ENCODE measurements at regions not wholly inside any gene's neighbourhood (a gene's known extent, or its start where the extent isn't known, plus 50 kb on each side); places are given as distances from the start of the nearest gene placed in this dataset.

DNA sequence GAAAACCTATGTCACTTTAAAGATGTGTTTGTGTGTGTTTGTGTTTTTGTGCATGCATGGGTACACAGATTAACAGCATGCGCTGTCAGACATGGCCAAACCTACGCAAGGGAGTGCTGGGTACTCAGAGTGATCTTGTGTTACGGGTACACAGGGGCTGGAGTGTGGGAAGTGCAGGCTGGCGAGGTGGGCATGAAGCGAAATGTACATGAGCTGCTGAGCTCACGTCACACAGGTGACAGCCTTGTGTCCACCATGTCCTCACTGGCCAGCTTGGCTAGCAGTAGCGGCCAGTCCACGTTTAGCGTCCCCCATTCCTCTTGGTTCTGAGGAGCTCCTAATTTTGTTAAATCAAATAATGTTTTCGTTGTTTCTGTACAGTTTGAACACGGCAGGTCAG is 979.7 kb upstream of the TMEM132C start:
- POLR2A ChIA-PET: no interaction called here
- no peak overlapping the region for H3K4me3 Mint-ChIP-seq
- CTCF ChIA-PET: no interaction called here

DNA sequence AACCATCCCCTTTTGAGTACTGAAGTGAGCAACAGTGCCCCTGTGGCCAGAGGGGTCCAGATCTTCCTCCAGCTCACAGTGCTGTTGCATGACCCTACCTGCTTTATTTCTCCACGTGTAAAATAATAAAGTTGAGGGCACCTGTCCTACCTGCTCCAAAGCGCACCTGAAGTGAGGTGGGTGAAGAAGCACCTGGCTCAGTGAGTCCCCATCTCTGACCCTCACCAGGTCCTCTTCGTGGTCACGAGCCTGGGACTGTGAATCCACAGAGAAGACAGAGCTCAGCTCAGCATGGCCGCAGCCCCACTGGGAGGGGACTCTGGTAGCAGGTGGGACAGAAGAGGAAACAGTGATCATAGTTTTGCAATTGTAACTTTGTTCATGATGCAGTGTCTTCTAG is 976.7 kb upstream of the TMEM132C start:
- TF ChIP-seq GRHL2 (CRISPR knock-in tag; IDR thresholded peaks at IDR 0.05; ENCODE audit: insufficient replicate concordance, severe bottlenecking): no peak
- TF ChIP-seq, protein P1, sequence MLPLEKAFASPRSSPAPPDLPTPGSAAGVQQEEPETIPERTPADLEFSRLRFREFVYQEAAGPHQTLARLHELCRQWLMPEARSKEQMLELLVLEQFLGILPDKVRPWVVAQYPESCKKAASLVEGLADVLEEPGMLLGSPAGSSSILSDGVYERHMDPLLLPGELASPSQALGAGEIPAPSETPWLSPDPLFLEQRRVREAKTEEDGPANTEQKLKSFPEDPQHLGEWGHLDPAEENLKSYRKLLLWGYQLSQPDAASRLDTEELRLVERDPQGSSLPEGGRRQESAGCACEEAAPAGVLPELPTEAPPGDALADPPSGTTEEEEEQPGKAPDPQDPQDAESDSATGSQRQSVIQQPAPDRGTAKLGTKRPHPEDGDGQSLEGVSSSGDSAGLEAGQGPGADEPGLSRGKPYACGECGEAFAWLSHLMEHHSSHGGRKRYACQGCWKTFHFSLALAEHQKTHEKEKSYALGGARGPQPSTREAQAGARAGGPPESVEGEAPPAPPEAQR (CRISPR knock-in tag; IDR thresholded peaks at IDR 0.05): no peak
- TF ChIP-seq, protein P2, sequence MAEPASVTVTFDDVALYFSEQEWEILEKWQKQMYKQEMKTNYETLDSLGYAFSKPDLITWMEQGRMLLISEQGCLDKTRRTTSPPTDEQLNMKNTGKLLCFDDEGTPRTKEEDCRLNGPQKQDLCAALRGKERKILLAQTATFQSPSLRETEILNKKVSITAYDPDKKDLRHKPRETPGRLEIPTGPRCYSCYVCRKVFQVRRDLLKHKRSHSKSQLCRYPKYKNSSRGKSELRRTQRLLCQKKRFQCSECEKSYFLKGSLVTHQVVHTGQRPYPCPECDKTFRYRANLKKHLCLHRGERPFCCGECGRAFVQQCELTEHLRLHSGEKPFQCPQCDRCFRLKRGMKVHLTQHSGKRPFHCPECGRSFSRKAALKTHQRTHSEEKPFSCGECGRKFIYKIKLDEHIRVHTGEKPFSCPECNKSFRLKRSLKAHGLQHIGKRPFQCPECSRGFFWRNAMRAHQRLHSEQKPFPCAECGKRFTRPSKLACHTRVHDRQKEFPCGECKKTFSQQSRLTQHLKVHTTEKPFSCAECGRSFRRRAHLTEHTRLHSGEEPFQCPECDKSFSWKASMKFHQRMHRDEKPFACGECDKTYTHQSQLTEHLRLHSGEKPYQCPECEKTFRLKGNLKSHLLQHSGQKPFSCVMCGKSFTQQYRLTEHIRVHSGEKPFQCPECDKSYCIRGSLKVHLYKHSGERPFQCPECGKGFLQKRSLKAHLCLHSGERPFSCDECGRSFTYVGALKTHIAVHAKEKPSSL (CRISPR knock-in tag; conservative IDR thresholded peaks at IDR 0.05): no peak
- TF ChIP-seq, protein P3, sequence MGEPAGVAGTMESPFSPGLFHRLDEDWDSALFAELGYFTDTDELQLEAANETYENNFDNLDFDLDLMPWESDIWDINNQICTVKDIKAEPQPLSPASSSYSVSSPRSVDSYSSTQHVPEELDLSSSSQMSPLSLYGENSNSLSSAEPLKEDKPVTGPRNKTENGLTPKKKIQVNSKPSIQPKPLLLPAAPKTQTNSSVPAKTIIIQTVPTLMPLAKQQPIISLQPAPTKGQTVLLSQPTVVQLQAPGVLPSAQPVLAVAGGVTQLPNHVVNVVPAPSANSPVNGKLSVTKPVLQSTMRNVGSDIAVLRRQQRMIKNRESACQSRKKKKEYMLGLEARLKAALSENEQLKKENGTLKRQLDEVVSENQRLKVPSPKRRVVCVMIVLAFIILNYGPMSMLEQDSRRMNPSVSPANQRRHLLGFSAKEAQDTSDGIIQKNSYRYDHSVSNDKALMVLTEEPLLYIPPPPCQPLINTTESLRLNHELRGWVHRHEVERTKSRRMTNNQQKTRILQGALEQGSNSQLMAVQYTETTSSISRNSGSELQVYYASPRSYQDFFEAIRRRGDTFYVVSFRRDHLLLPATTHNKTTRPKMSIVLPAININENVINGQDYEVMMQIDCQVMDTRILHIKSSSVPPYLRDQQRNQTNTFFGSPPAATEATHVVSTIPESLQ (CRISPR knock-in tag; IDR thresholded peaks at IDR 0.05): no peak
- TF ChIP-seq ZNF121 (CRISPR knock-in tag; IDR thresholded peaks at IDR 0.05): no peak
- no peak for TF ChIP-seq CREB1 (CRISPR knock-in tag; IDR thresholded peaks at IDR 0.05)
- TF ChIP-seq ZNF423 (CRISPR knock-in tag; IDR thresholded peaks at IDR 0.05): no peak
- no peak for TF ChIP-seq GTF2I (CRISPR knock-in tag; conservative IDR thresholded peaks at IDR 0.05)
- TF ChIP-seq SMAD3 (CRISPR knock-in tag; IDR thresholded peaks at IDR 0.05; ENCODE audit: borderline replicate concordance): no peak
- TF ChIP-seq SOX15 (CRISPR knock-in tag; IDR thresholded peaks at IDR 0.05): no peak
- Mint-ChIP-seq H3K4me3 (no peak overlapping the region), H3K27me3 (ENCODE audit: low read depth) (no peaks in the 10 kb centered on the region; the same call in 1 of the 2 replicates), H3K4me1 (no peaks in the 10 kb centered on the region), H3K27ac (no peak overlapping the region), H3K36me3 (peaks cover 55% of the 10 kb centered on the region), H3K9me3 (peaks cover 57% of the 10 kb centered on the region)
- CTCF ChIA-PET: no interaction called here
- no peak for ATAC-seq
- no peak for DNase-seq (ENCODE audit: low spot score)
- POLR2A ChIA-PET: no interaction called here

More for the DNA sequence above, 979.7 kb upstream of the TMEM132C start:
- DNase-seq (ENCODE audit: low spot score) (no peak), ATAC-seq (no peak)
- Mint-ChIP-seq H3K27ac (no peak overlapping the region), H3K9me3 (peaks cover 58% of the 10 kb centered on the region), H3K36me3 (peaks cover 53% of the 10 kb centered on the region), H3K27me3 (ENCODE audit: low read depth) (peaks cover 7% of the 10 kb centered on the region; the same call in 1 of the 2 replicates), H3K4me1 (no peaks in the 10 kb centered on the region)
- no peak for TF ChIP-seq ETV6 (CRISPR knock-in tag; IDR thresholded peaks at IDR 0.05)
- TF ChIP-seq, protein P4, sequence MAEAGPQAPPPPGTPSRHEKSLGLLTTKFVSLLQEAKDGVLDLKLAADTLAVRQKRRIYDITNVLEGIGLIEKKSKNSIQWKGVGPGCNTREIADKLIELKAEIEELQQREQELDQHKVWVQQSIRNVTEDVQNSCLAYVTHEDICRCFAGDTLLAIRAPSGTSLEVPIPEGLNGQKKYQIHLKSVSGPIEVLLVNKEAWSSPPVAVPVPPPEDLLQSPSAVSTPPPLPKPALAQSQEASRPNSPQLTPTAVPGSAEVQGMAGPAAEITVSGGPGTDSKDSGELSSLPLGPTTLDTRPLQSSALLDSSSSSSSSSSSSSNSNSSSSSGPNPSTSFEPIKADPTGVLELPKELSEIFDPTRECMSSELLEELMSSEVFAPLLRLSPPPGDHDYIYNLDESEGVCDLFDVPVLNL (CRISPR knock-in tag; IDR thresholded peaks at IDR 0.05; ENCODE audit: borderline replicate concordance, low read depth): no peak

DNA sequence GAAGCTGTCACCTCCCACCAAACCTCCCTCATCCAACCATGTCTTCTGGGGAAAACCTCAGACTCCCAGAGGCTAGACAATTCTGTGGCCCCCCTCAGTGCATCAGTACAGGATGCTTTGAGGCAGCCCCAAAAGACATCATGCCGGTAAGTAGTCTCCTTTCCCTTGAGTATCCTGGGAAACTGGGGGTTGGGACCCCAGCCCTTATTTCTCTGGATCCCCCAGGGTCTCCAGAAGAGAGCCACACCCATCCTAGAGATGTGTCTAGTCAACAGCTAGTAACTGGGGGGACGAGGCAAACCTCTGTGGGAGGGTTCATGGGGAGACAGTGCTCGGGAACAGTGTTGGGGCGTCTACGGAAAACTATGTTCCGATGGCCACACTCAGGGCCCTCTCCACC is 974.2 kb upstream of the TMEM132C start:
- CTCF ChIA-PET: interaction anchor here (0.6 to 1.1 kb wide), 8 partner anchors 9 to 393 kb away, joined by 3 to 9 read pairs (median 3); no protein-coding TSS in a partner anchor
- no peaks in the 10 kb centered on the region for H3K4me1 Mint-ChIP-seq
- H3K9me3 Mint-ChIP-seq: peaks cover 70% of the 10 kb centered on the region
- no peak for ATAC-seq
- POLR2A ChIA-PET: no interaction called here
- H3K27ac Mint-ChIP-seq: no peak overlapping the region
- H3K36me3 Mint-ChIP-seq: peaks cover 63% of the 10 kb centered on the region
- peaks cover 4% of the 10 kb centered on the region; the same call in 1 of the 2 replicates for H3K27me3 Mint-ChIP-seq (ENCODE audit: low read depth)
- H3K4me3 Mint-ChIP-seq: no peak overlapping the region
- DNase-seq (ENCODE audit: low spot score): no peak
- TF ChIP-seq IRF2 (CRISPR knock-in tag; IDR thresholded peaks at IDR 0.05; ENCODE audit: borderline replicate concordance, low read depth) (no peak), NR2C2 (CRISPR knock-in tag; IDR thresholded peaks at IDR 0.05) (no peak), ZBTB21 (CRISPR knock-in tag; IDR thresholded peaks at IDR 0.05; ENCODE audit: borderline replicate concordance) (no peak), ELF4 (CRISPR knock-in tag; IDR thresholded peaks at IDR 0.05; ENCODE audit: low read depth) (no peak), JAZF1 (CRISPR knock-in tag; IDR thresholded peaks at IDR 0.05) (no peak), SMAD3 (CRISPR knock-in tag; IDR thresholded peaks at IDR 0.05; ENCODE audit: borderline replicate concordance) (no peak), ETV6 (CRISPR knock-in tag; IDR thresholded peaks at IDR 0.05) (no peak), KAT7 (CRISPR knock-in tag; IDR thresholded peaks at IDR 0.05; ENCODE audit: borderline replicate concordance) (no peak), TP53 (CRISPR knock-in tag; IDR thresholded peaks at IDR 0.05) (no peak), ZNF396 (CRISPR knock-in tag; IDR thresholded peaks at IDR 0.05; ENCODE audit: borderline replicate concordance) (no peak), RELA (CRISPR knock-in tag; IDR thresholded peaks at IDR 0.05; ENCODE audit: borderline replicate concordance) (no peak), TCF7 (CRISPR knock-in tag; IDR thresholded peaks at IDR 0.05; ENCODE audit: low read depth) (no peak), TEAD4 (CRISPR knock-in tag; IDR thresholded peaks at IDR 0.05) (no peak)
- TF ChIP-seq, protein P5, sequence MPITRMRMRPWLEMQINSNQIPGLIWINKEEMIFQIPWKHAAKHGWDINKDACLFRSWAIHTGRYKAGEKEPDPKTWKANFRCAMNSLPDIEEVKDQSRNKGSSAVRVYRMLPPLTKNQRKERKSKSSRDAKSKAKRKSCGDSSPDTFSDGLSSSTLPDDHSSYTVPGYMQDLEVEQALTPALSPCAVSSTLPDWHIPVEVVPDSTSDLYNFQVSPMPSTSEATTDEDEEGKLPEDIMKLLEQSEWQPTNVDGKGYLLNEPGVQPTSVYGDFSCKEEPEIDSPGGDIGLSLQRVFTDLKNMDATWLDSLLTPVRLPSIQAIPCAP (CRISPR knock-in tag; IDR thresholded peaks at IDR 0.05): no peak
- TF ChIP-seq, protein P6, sequence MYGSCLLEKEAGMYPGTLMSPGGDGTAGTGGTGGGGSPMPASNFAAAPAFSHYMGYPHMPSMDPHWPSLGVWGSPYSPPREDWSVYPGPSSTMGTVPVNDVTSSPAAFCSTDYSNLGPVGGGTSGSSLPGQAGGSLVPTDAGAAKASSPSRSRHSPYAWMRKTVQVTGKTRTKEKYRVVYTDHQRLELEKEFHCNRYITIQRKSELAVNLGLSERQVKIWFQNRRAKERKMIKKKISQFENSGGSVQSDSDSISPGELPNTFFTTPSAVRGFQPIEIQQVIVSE (CRISPR knock-in tag; IDR thresholded peaks at IDR 0.05; ENCODE audit: borderline replicate concordance): no peak
